Ovary (tissue), 3 donors: ENCODE measurements at regions not wholly inside any gene's neighbourhood (a gene's known extent, or its start where the extent isn't known, plus 50 kb on each side); places are given as distances from the start of the nearest gene placed in this dataset.
"Not testable (repeated sequence)": the region's sequence is repeated elsewhere in the genome, so short reads cannot be mapped to it uniquely, and the experiment has no call there.

Experiments
- CTCF ChIP-seq, 3 donors: fragments of 450-650 bp in 2 of 3; fragments of 200-600 bp in 1 of 3; IDR thresholded peaks; one replicate each; pipeline versions ENCODE4 v1.5.1 to v1.8.0; 2016 to 2022; ENCODE audit warnings: antibody characterized with exemption in 3 of 3, mild to moderate bottlenecking in 1 of 3
- EP300 ChIP-seq: sonication (generic); formaldehyde crosslinking; IDR thresholded peaks from one replicate; pipeline ENCODE4 v1.6.1; 2017; ENCODE audit warnings: antibody characterized with exemption
- POLR2A ChIP-seq: fragments of 450-650 bp; IDR thresholded peaks from one replicate; pipeline ENCODE4 v1.6.1; 2017; ENCODE audit warnings: antibody characterized with exemption, mild to moderate bottlenecking, moderate library complexity
- donor health status: DM: no; HTN: no; CAD: no.

- TF ChIP-seq CTCF (IDR thresholded peaks at IDR 0.05); POLR2A; EP300: not testable (repeated sequence)
Observed at GRCh38 chr7:38444-38843, 153.9 kb upstream of the FAM20C start.
